H9 (cell line): ENCODE measurements at regions not wholly inside any gene's neighbourhood (a gene's known extent, or its start where the extent isn't known, plus 50 kb on each side); places are given as distances from the start of the nearest gene placed in this dataset.

ENCODE experiments used
- DNase-seq: peaks from one replicate; pipeline ENCODE4 v3.0.0-alpha.2; 2017
- H2AFZ ChIP-seq: one replicate; pipeline ENCODE4 v1.6.1; 2013; ENCODE audit warnings: mild to moderate bottlenecking, low read length, control low read depth, moderate library complexity
- H2AK5ac ChIP-seq: 2 replicates; pipeline ENCODE4 v1.6.1; 2013; ENCODE audit warnings: low read length, control low read depth, mixed read lengths; ENCODE audit not compliant: insufficient read length
- H2BK120ac ChIP-seq: one replicate; pipeline ENCODE4 v1.6.1; 2013; ENCODE audit warnings: low read depth, mild to moderate bottlenecking, low read length, control low read depth, inconsistent platforms; ENCODE audit not compliant: poor library complexity, severe bottlenecking
- H2BK12ac ChIP-seq: 2 replicates; pipeline ENCODE4 v1.6.1; 2013; ENCODE audit warnings: low read length, control low read depth, mixed read lengths, low read depth; ENCODE audit not compliant: insufficient read length
- H2BK15ac ChIP-seq: 2 replicates; pipeline ENCODE4 v1.6.1; 2013; ENCODE audit warnings: low read depth, low read length, control low read depth
- H2BK20ac ChIP-seq: one replicate; pipeline ENCODE4 v1.6.1; 2013; ENCODE audit warnings: low read depth, mild to moderate bottlenecking, low read length, control low read depth, inconsistent platforms; ENCODE audit not compliant: poor library complexity, severe bottlenecking
- H2BK5ac ChIP-seq: 2 replicates; pipeline ENCODE4 v1.6.1; 2013; ENCODE audit warnings: low read length, control low read depth, mixed read lengths; ENCODE audit not compliant: insufficient read length
- H3K14ac ChIP-seq: 2 replicates; pipeline ENCODE4 v1.6.1; 2013; ENCODE audit warnings: low read length, control low read depth; ENCODE audit not compliant: insufficient read depth
- H3K18ac ChIP-seq: 2 replicates; pipeline ENCODE4 v1.6.1; 2013; ENCODE audit warnings: low read depth, mild to moderate bottlenecking, mixed read lengths, low read length, control low read depth; ENCODE audit not compliant: insufficient read length
- H3K23ac ChIP-seq: 2 replicates; pipeline ENCODE4 v1.6.1; 2013; ENCODE audit warnings: low read length, control low read depth, mixed read lengths, low read depth; ENCODE audit not compliant: insufficient read length
- H3K23me2 ChIP-seq: 2 replicates; pipeline ENCODE4 v1.6.1; 2013; ENCODE audit warnings: low read depth, mild to moderate bottlenecking, mixed read lengths, low read length, control low read depth; ENCODE audit not compliant: insufficient read length, poor library complexity, severe bottlenecking
- H3K27ac ChIP-seq: 2 replicates; pipeline ENCODE4 v1.5.1; 2013; ENCODE audit warnings: low read length, control low read depth, mixed read lengths, low read depth; ENCODE audit not compliant: insufficient read length
- H3K27me3 ChIP-seq: 2 replicates; pipeline ENCODE4 v1.6.1; 2013; ENCODE audit warnings: low read length, control low read depth, inconsistent platforms; ENCODE audit not compliant: insufficient read depth
- H3K4ac ChIP-seq: 2 replicates; pipeline ENCODE4 v1.6.1; 2013; ENCODE audit warnings: low read depth, mild to moderate bottlenecking, control low read depth, inconsistent platforms, low read length, moderate library complexity
- H3K4me1 ChIP-seq: 2 replicates; pipeline ENCODE4 v1.6.1; 2013; ENCODE audit warnings: low read length, control low read depth, inconsistent platforms; ENCODE audit not compliant: insufficient read depth
- H3K4me2 ChIP-seq: 2 replicates; pipeline ENCODE4 v1.6.1; 2013; ENCODE audit warnings: low read length, control low read depth, mixed read lengths; ENCODE audit not compliant: insufficient read length, insufficient read depth
- H3K56ac ChIP-seq: 2 replicates; pipeline ENCODE4 v1.6.1; 2013; ENCODE audit warnings: low read depth, mild to moderate bottlenecking, mixed read lengths, low read length, control low read depth; ENCODE audit not compliant: insufficient read length
- H3K79me1 ChIP-seq: 2 replicates; pipeline ENCODE4 v1.6.1; 2013; ENCODE audit warnings: low read depth, mild to moderate bottlenecking, moderate library complexity, low read length, control low read depth, inconsistent platforms; ENCODE audit not compliant: insufficient read depth, poor library complexity, severe bottlenecking
- H3K79me2 ChIP-seq: 2 replicates; pipeline ENCODE4 v1.6.1; 2013; ENCODE audit warnings: low read length, control low read depth, inconsistent platforms; ENCODE audit not compliant: insufficient read depth
- H3K9ac ChIP-seq: 2 replicates; pipeline ENCODE4 v1.6.1; 2013; ENCODE audit warnings: low read length, control low read depth, mixed read lengths; ENCODE audit not compliant: insufficient read length; ENCODE audit errors: extremely low read depth
- H3K9me3 ChIP-seq: one replicate; pipeline ENCODE4 v1.6.1; 2013; ENCODE audit warnings: low read depth, low read length, inconsistent platforms; ENCODE audit not compliant: control insufficient read depth
- H3T11ph ChIP-seq: one replicate; pipeline ENCODE4 v1.6.1; 2013; ENCODE audit warnings: mild to moderate bottlenecking, low read length, control low read depth, inconsistent platforms
- H4K20me1 ChIP-seq: one replicate; pipeline ENCODE4 v1.6.1; 2013; ENCODE audit not compliant: control insufficient read depth, insufficient read length, insufficient read depth
- H4K5ac ChIP-seq: 2 replicates; pipeline ENCODE4 v1.6.1; 2013; ENCODE audit warnings: low read depth, mild to moderate bottlenecking, mixed read lengths, low read length, control low read depth; ENCODE audit not compliant: insufficient read length
- H4K8ac ChIP-seq: replicated peaks from 2 replicates; pipeline ENCODE4 v1.6.1; 2013; ENCODE audit warnings: low read length, control low read depth, mixed read lengths, low read depth; ENCODE audit not compliant: insufficient read length
- H4K91ac ChIP-seq: 2 replicates; pipeline ENCODE4 v1.6.1; 2013; ENCODE audit warnings: low read depth, mild to moderate bottlenecking, moderate library complexity, mixed read lengths, low read length, control low read depth; ENCODE audit not compliant: insufficient read length
- H3K27ac Mint-ChIP-seq, 3 experiments: 2 replicates in 2 of 3; 3 replicates in 1 of 3; pipeline ENCODE4 v1.8.0; 2020 to 2021; ENCODE audit warnings: mixed read lengths in 3 of 3, mild to moderate bottlenecking in 1 of 3, moderate library complexity in 1 of 3
- H3K27me3 Mint-ChIP-seq: 2 replicates; pipeline ENCODE4 v1.8.0; 2021; ENCODE audit warnings: low read depth, mild to moderate bottlenecking, moderate library complexity, mixed read lengths
- H3K36me3 Mint-ChIP-seq, 3 experiments: 2 replicates in 2 of 3; 3 replicates in 1 of 3; pipeline ENCODE4 v1.8.0; 2020 to 2021; ENCODE audit warnings: low read depth in 3 of 3, mixed read lengths in 3 of 3; ENCODE audit not compliant: insufficient read depth in 1 of 3
- H3K4me1 Mint-ChIP-seq, 2 experiments: 2 replicates each; pipeline ENCODE4 v1.8.0; 2020; ENCODE audit warnings: mixed read lengths in 2 of 2
- H3K4me3 Mint-ChIP-seq, 2 experiments: 2 replicates in 1 of 2; 3 replicates in 1 of 2; pipeline ENCODE4 v1.8.0; 2020 to 2021; ENCODE audit warnings: mild to moderate bottlenecking in 2 of 2, mixed read lengths in 2 of 2, moderate library complexity in 1 of 2
- H3K9me3 Mint-ChIP-seq, 2 experiments: 2 replicates in 1 of 2; 3 replicates in 1 of 2; pipeline ENCODE4 v1.8.0; 2020; ENCODE audit warnings: mild to moderate bottlenecking in 2 of 2, mixed read lengths in 2 of 2, moderate library complexity in 1 of 2
- CTCF ChIP-seq: fragments of 200-600 bp; sonication (generic); conservative IDR thresholded peaks from 3 replicates; pipeline ENCODE4 v1.8.0; 2021; ENCODE audit warnings: antibody characterized with exemption, mild to moderate bottlenecking
- WGBS: extraction: QIAGEN DNeasy Blood & Tissue Kit; methylation state at CpG from one replicate; pipeline ENCODE4 v1.1.7; 2013; ENCODE audit warnings: missing lambda C conversion rate, low lambda C conversion rate, mixed read lengths; ENCODE audit not compliant: insufficient read length; ENCODE audit errors: extremely low coverage; 5-methylcytosine and 5-hydroxymethylcytosine counted together

DNA sequence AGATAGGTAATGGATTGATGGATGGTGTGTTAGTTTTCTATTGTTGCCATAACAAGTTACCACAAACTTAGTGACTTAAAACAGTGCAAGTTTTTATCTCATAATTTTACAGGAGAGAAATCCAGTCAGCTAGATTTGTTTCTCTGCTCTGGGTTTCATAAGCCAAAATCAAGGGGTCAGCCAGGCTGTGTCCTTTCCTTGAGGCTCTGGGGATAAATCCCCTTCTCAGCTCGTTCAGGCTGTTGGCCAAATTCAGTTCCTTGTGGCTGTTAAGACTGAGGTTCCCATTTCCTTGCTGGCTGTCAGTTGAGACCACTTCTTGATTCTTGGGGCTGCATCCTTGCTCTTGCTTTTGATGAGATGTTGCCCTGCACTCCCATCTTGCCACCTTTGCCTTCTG is 204.9 kb upstream of the CDH13 start:
- Histone ChIP-seq H2BK20ac (no peak overlapping the region), H4K20me1 (no peaks in the 10 kb centered on the region), H3K23me2 (no peaks in the 10 kb centered on the region), H3K27ac (no peak overlapping the region), H2BK120ac (no peak overlapping the region), H2BK5ac (no peak overlapping the region), H3K9me3 (no peaks in the 10 kb centered on the region), H3K9ac (no peak overlapping the region), H3K4me1 (no peaks in the 10 kb centered on the region), H2BK12ac (no peak overlapping the region), H4K5ac (no peak overlapping the region), H3K14ac (no peak overlapping the region), H2BK15ac (no peak overlapping the region), H3K4ac (no peak overlapping the region), H3K79me1 (no peaks in the 10 kb centered on the region), H3T11ph (no peak overlapping the region), H3K4me2 (no peak overlapping the region), H4K91ac (no peak overlapping the region), H2AFZ (no peak overlapping the region), H3K56ac (no peak overlapping the region), H3K23ac (no peak overlapping the region), H3K79me2 (no peaks in the 10 kb centered on the region), H3K18ac (no peak overlapping the region), H4K8ac (no peak overlapping the region), H3K27me3 (no peaks in the 10 kb centered on the region), H2AK5ac (no peak overlapping the region)
- Mint-ChIP-seq H3K9me3 (no peaks in the 10 kb centered on the region), H3K4me3 (no peak overlapping the region), H3K27ac (no peak overlapping the region), H3K36me3 (no peaks in the 10 kb centered on the region), H3K4me1 (no peaks in the 10 kb centered on the region), H3K27me3 (peaks cover 11% of the 10 kb centered on the region)
- WGBS, result no CpG with 5 or more reads among the region's 1 CpG
- TF ChIP-seq CTCF, result no peak
- DNase-seq, result no peak
